SK-N-SH treated with all-trans-retinoic acid at 6 μM for 48 hours (cell line): ENCODE measurements at regions not wholly inside any gene's neighbourhood (a gene's known extent, or its start where the extent isn't known, plus 50 kb on each side); places are given as distances from the start of the nearest gene placed in this dataset.

Experiments
- ATAC-seq: fragments of 200-7000 bp; cut with Tn5 transposase; 3 replicates; pipeline ENCODE4 v1.9.1; 2020; ENCODE audit warnings: mild to moderate bottlenecking, moderate library complexity
- ARNTL ChIP-seq: fragments of 450-650 bp; formaldehyde crosslinking; IDR thresholded peaks from 2 replicates; pipeline ENCODE4 v1.5.0; 2020; ENCODE audit warnings: low read depth, mild to moderate bottlenecking, moderate library complexity, borderline replicate concordance
- BACH2 ChIP-seq: fragments of 250-450 bp; sonication (Bioruptor Pico); IDR thresholded peaks from 2 replicates; pipeline ENCODE4 v1.9.0; 2021; ENCODE audit warnings: mild to moderate bottlenecking, borderline replicate concordance
- CREB5 ChIP-seq: fragments of 250-450 bp; sonication (Bioruptor Pico); IDR thresholded peaks from 2 replicates; pipeline ENCODE4 v1.5.1; 2020; ENCODE audit warnings: low read depth, mild to moderate bottlenecking, moderate library complexity
- CSDC2 ChIP-seq: fragments of 250-450 bp; sonication (Bioruptor Pico); IDR thresholded peaks from 2 replicates; pipeline ENCODE4 v1.5.0; 2020; ENCODE audit warnings: mild to moderate bottlenecking, moderate library complexity
- ESRRG ChIP-seq: fragments of 250-450 bp; sonication (Bioruptor Pico); IDR thresholded peaks from 2 replicates; pipeline ENCODE4 v1.6.1; 2021; ENCODE audit warnings: mild to moderate bottlenecking
- GLIS3 ChIP-seq: fragments of 250-450 bp; sonication (Bioruptor Pico); IDR thresholded peaks from 2 replicates; pipeline ENCODE4 v1.5.0; 2020; ENCODE audit warnings: mild to moderate bottlenecking, moderate library complexity
- ISL1 ChIP-seq: fragments of 250-450 bp; sonication (Bioruptor Pico); IDR thresholded peaks from 2 replicates; pipeline ENCODE4 v2.1.2; 2022; ENCODE audit warnings: mild to moderate bottlenecking, moderate library complexity
- OSR1 ChIP-seq: fragments of 250-450 bp; sonication (Bioruptor Pico); IDR thresholded peaks from 2 replicates; pipeline ENCODE4 v1.8.0; 2022; ENCODE audit warnings: moderate library complexity, mild to moderate bottlenecking, inconsistent platforms
- POU6F1 ChIP-seq: fragments of 250-450 bp; sonication (Bioruptor Pico); IDR thresholded peaks from 2 replicates; pipeline ENCODE4 v1.8.0; 2021; ENCODE audit warnings: low read depth, mild to moderate bottlenecking, moderate library complexity, borderline replicate concordance
- PPARA ChIP-seq: fragments of 250-450 bp; sonication (Bioruptor Pico); IDR thresholded peaks from 2 replicates; pipeline ENCODE4 v1.5.0; 2020; ENCODE audit warnings: mild to moderate bottlenecking, borderline replicate concordance
- RARB ChIP-seq: fragments of 250-450 bp; sonication (Bioruptor Pico); IDR thresholded peaks from 2 replicates; pipeline ENCODE4 v1.8.0; 2021; ENCODE audit warnings: mild to moderate bottlenecking, moderate library complexity
- SNAI2 ChIP-seq: fragments of 250-450 bp; sonication (Bioruptor Pico); IDR thresholded peaks from 2 replicates; pipeline ENCODE4 v1.5.0; 2020; ENCODE audit warnings: mild to moderate bottlenecking, moderate library complexity
- TOX ChIP-seq: fragments of 250-450 bp; sonication (Bioruptor Pico); IDR thresholded peaks from 2 replicates; pipeline ENCODE4 v1.8.0; 2021; ENCODE audit warnings: mild to moderate bottlenecking, moderate library complexity, borderline replicate concordance
- TSHZ2 ChIP-seq: fragments of 250-450 bp; sonication (Bioruptor Pico); IDR thresholded peaks from 2 replicates; pipeline ENCODE4 v1.5.0; 2020; ENCODE audit warnings: mild to moderate bottlenecking, moderate library complexity
- ZC3H10 ChIP-seq: fragments of 250-450 bp; sonication (Bioruptor Pico); IDR thresholded peaks from 2 replicates; pipeline ENCODE4 v1.5.1; 2021; ENCODE audit warnings: mild to moderate bottlenecking, moderate library complexity
- ZFP3 ChIP-seq: fragments of 250-450 bp; sonication (Bioruptor Pico); IDR thresholded peaks from 2 replicates; pipeline ENCODE4 v1.5.0; 2020; ENCODE audit warnings: mild to moderate bottlenecking, moderate library complexity
- ZFP30 ChIP-seq: fragments of 450-650 bp; formaldehyde crosslinking; IDR thresholded peaks from 2 replicates; pipeline ENCODE4 v1.5.0; 2022; ENCODE audit warnings: mild to moderate bottlenecking, moderate library complexity
- ZNF565 ChIP-seq: fragments of 450-650 bp; formaldehyde crosslinking; conservative IDR thresholded peaks from 2 replicates; pipeline ENCODE4 v1.5.0; 2020; ENCODE audit warnings: low read depth, mild to moderate bottlenecking, moderate library complexity
- ZNF8 ChIP-seq: fragments of 450-650 bp; formaldehyde crosslinking; IDR thresholded peaks from 2 replicates; pipeline ENCODE4 v1.5.0; 2020; ENCODE audit warnings: mild to moderate bottlenecking, moderate library complexity

- no peak for ATAC-seq
- TF ChIP-seq BACH2: no peak
- TF ChIP-seq ARNTL (CRISPR knock-in tag): no peak
- TF ChIP-seq SNAI2 (CRISPR knock-in tag): no peak
- no peak for TF ChIP-seq TSHZ2
- TF ChIP-seq POU6F1 (CRISPR knock-in tag): no peak
- TF ChIP-seq ZFP3 (CRISPR knock-in tag): no peak
- TF ChIP-seq CSDC2: no peak
- TF ChIP-seq ZNF565 (CRISPR knock-in tag): no peak
- TF ChIP-seq CREB5 (CRISPR knock-in tag): no peak
- TF ChIP-seq TOX (CRISPR knock-in tag): no peak
- TF ChIP-seq ISL1 (CRISPR knock-in tag): no peak
- TF ChIP-seq ZNF8 (CRISPR knock-in tag): no peak
- no peak for TF ChIP-seq ESRRG (CRISPR knock-in tag)
- TF ChIP-seq ZC3H10 (CRISPR knock-in tag): no peak
- no peak for TF ChIP-seq RARB (CRISPR knock-in tag)
- no peak for TF ChIP-seq ZFP30 (CRISPR knock-in tag)
These were observed 510.3 kb upstream of the CLINT1 start for GRCh38 chr5:158369241-158369640.

- TF ChIP-seq BACH2: no peak
- no peak for TF ChIP-seq ESRRG (CRISPR knock-in tag)
- ATAC-seq: no peak
These were observed 509.7 kb upstream of the CLINT1 start for GRCh38 chr5:158368686-158369085.

GRCh38 chr5:158364367-158364766, 505.4 kb upstream of the CLINT1 start:
- no peak for ATAC-seq
- TF ChIP-seq ISL1 (CRISPR knock-in tag): no peak

- ATAC-seq: no peak
- TF ChIP-seq RARB (CRISPR knock-in tag) (no peak), CSDC2 (no peak), PPARA (CRISPR knock-in tag) (no peak), SNAI2 (CRISPR knock-in tag) (no peak), ZNF565 (CRISPR knock-in tag) (no peak), CREB5 (CRISPR knock-in tag) (no peak), TSHZ2 (no peak), ZNF8 (CRISPR knock-in tag) (no peak), ZC3H10 (CRISPR knock-in tag) (no peak), ARNTL (CRISPR knock-in tag) (no peak), ESRRG (CRISPR knock-in tag) (no peak), ZFP30 (CRISPR knock-in tag) (no peak), GLIS3 (no peak), ZFP3 (CRISPR knock-in tag) (no peak), TOX (CRISPR knock-in tag) (no peak), OSR1 (no peak), POU6F1 (CRISPR knock-in tag) (no peak)
These were observed 496.0 kb upstream of the CLINT1 start for GRCh38 chr5:158354958-158355357.
